NCI-H1436 treated with DMSO at 0.1 percent for 48 hours (cell line): ENCODE measurements at regions not wholly inside any gene's neighbourhood (a gene's known extent, or its start where the extent isn't known, plus 50 kb on each side); places are given as distances from the start of the nearest gene placed in this dataset.

ENCODE experiments used
- DNase-seq: peaks from one replicate; lab custom pipeline; 2025; lab: John Stamatoyannopoulos, UW

DNA sequence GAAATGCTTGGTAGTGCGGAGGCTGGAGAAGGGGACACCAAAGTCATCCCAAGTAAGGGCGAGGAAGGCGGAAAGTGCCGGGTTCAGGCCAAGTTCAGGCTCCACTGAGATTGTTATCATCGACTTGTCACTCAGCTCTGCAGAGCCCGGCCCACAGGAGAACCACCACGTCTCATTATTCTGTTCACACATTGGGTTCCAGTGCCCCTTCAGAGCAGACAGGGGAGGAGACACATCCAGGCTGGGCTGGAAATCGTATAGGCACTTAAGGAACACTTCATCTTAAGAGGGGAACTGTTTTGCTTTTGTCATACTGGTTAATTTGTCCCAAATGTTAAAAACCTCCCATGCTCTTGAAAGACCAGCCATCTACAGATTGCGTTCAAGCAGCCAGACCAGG, 118.3 kb upstream of the ADAMTS18 start:
- no peak for DNase-seq

DNA sequence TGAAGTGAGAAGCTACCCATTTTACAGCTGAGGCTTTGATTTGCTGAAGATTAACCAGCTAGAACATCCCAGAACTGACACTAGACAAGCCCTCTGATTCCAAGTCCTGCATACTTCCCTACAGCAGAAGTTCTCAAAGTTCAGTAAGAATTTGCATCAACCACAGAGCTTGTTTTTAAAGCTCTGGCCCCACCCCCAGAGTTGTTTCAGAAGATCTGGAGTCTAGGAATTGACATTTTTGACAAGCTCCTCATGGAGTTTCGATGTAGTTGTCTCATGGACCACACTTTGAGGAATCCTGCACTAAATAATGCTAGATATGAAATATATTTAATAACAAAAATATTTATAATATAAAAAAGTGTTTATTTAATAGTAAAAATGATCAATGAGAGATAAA, 120.3 kb upstream of the ADAMTS18 start:
- no peak for DNase-seq

DNA sequence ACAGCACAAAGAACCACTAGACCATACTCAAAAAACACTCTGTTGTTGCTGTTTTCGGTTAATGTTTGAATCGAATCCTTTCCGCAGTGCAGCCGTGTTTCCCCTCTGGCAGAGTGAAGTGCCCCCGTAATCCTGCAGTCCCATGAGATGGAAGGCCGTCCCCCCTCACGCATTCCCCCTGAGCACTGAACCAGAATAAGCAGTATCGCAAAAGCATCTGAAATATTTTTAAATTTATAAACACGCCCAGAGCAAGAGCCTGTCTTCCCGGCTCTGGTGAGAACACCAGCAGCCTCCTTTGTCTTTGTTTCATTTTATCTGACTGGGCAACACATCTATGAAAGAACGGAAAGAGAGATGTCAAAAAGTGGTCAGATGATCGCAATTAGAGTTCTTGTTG, 121.0 kb upstream of the ADAMTS18 start:
- DNase-seq: no peak

DNA sequence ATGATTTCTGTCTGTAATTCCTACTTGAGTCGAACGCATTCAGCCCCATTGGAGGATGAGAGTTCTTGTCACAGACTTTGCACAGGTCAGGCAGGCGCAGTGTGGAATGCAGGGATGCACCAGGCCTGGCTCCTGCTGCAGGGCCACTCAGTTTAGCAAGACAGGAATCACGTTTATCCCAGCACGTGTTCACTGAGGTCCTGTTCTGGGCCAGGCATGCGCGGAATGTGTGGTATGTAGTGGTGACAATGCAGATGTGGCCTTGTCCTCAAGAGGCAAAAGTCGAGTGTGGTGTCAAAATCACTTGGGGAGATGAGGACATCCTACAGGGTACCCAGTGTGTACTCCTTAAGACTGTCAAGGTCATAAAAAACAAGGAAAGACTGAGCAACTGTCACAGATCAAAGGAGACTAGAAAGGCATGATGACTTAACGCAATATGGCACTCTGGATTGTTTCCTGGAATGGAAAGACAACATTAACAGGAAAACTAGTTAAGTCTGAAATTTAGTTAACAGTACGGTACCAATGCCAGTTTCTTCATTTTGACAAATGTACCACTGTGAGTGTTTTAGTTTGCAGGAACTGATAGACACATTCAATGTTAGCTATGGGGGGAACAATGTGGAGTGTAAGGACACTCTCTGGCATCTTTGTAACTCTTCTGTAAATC, 121.5 kb upstream of the ADAMTS18 start:
- no peak for DNase-seq

DNA sequence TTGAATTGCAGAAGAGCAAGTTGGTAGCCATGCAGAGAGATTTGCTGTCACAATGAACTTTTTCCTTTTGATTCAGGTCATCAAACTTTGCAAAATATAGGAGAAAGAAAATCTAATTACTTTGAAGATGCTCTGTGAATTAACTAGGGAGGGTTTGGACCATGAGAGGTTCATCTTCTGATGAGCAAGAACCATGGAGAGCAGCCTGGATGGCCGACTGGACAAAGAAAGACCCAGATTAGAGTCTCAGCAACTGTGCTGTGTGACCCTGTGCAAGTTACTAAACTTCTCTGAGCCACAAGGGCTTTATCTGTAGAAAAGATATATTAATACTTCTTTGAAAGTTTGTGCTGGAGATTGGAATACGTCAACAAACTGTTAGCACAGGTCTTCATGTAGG, 122.6 kb upstream of the ADAMTS18 start:
- DNase-seq: no peak

DNA sequence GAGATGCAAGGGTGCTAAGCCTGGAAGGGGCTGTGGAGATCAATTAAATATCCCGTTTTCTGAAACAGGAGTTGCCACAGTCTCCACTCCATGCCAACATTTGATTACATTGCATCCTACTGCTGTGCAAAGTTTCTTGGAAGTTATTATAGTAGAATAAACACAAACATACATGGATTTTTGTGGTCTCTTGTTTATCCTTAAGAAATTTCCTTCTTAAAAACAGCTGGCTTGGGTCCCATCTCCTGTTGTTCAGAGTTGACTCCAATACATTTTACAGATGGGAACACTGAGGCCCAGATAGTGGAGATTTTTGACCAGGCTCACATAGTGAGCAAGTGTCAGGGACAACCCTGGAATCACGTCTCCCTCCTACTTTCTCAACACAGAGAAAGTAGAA, 124.0 kb upstream of the ADAMTS18 start:
- DNase-seq: no peak

DNA sequence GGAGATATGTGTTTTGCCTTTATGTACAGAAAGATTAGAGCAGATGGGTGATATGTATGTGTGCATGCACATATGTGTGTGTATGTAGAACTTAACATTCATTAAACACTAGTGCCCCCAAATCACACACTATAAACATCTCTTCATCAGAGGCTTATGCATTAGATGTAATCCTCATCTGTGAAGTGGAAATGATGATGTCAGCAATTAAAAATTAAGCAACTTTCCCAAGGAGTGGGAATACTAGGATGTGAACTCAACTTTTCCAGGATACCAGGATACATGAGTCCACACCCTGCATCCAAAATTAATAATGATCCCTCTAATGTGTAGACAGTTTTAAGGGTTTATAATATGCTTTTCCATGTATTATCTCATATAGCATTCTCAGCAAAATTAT, 127.7 kb upstream of the ADAMTS18 start:
- DNase-seq: no peak

DNA sequence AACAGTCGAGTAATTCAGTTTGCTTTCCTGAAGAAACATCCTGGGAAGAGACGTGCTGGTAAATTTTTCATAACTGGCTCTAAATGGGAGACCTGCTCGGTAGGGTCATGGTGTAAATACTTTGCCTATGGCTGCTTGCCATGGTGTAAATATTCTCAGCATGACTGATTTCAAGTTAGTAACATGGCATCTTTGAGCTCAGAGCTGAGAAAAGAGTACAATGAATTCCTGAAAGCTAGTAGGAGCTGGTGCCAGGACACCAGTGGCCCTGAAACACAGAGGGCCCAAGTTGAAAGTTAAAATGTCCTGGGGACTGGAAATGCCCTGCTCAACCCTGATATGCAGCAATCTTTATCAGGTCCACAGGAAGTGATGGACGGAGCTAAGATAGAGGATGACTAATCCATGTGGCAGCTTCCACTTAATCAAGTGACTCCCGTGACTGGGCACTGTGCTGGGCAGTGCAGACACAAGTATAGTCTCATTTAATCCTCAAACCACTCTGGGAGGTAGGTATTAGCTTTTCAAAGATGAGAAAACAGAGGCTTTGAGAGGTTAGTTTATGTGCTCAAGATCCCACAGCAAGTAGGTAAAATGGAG, 130.1 kb upstream of the ADAMTS18 start:
- DNase-seq: no peak

DNA sequence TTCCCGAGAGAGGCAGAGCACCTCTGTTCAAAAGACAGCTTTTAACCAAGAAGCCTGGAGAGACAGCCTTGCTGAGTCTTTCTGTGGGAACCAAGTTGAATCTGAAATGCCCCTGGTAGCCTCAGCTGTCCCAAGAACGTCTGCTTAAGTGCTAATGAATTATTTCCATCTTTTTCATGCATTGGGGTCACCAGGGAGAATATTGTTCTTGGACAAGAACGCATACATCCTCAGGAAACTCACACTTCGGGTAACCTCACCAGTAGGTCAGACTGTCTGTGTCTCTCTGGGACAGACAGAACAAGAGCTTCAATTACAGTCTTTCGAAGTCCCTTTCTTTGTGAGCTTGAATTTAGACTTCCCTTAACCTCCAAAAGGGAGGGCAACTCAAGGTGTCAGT, 134.6 kb upstream of the ADAMTS18 start:
- DNase-seq: no peak

DNA sequence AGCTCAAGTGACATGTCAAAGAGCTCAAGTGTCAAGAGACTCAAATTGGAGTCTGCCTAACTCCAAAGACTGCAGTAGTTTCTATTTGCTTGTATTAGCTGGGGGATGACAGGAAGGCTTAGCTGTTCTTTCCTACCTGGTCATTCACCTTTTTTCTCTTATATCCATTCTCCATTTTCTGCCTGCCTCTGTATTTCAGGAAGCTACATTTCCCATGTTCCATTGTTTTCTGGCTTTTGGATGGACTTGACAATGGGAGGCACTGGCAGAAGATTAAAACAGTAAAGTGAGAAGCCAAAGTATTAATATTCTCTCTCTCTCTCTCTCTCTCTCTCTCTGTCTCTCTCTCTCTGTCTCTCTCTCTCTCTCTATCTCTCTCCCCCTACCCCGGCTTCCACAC, 135.7 kb upstream of the ADAMTS18 start:
- no peak for DNase-seq

DNA sequence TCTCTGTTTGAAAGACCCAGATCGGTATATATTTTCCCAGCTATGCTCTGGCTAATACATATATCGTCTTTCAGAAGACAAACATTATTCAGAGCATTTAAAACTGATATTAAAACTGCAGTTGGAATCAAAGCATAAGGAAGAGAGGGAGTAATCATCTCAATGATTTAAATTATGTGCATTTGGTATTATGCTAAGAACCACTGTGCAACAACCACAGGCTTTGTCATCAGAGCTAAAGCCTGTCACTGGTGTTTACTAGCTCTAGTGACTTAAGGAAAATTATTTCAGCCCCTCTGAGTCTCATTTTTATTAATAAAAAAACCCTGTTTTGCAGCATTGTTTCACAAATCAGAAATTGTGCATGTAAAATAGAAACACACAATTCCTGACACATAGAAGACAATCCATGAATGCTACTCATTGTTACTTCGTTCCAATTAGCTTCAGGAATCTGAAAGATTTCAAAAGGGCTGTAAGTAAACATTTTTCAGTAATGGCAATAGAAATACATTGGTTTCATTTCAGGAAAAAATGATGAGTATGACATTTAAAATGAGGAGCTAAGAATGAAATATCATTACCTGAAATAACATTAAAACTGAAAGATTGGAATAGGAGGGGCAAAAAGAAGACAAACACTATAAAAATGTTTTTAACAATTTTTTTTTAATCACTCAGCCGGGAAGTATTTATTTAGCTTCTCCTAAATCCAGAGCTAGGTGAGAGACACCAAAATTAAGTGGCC, 136.5 kb upstream of the ADAMTS18 start:
- no peak for DNase-seq

DNA sequence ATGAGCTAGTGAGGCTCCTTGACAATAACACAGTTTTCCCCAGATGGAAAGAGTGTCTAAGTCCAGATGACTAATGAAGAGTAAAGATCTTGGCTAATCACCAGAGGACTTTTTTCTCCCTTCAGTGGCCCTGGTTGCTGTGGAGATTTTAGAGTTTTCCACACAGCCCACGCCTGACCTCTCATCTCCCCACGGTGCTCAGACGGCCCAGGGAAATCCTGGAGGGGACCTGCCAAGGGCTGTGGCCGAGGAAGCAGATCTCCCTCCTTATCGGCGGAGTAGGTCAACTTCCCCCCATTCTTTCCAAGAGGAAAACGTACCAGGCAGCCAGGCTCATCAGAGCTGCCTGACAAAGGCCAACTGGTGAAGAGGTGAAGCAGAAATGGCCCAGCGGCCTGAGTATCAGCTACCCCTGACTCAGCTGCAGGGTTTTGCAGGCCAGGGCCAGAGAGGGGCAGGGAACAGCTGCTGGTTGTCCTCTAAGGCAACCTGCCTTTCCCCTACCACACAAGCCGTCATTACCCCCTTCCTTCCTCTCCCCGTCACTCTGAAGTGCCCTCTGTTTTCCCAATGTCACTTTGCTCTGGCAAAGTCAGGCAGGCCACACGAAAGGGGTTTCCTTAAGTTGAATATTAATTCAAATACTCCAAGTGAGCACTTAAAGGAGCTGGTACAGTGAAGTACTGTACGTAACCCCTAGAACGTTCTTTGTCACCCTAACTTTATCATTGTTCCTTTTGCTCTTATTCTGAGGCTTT, 140.2 kb upstream of the ADAMTS18 start:
- no peak for DNase-seq

DNA sequence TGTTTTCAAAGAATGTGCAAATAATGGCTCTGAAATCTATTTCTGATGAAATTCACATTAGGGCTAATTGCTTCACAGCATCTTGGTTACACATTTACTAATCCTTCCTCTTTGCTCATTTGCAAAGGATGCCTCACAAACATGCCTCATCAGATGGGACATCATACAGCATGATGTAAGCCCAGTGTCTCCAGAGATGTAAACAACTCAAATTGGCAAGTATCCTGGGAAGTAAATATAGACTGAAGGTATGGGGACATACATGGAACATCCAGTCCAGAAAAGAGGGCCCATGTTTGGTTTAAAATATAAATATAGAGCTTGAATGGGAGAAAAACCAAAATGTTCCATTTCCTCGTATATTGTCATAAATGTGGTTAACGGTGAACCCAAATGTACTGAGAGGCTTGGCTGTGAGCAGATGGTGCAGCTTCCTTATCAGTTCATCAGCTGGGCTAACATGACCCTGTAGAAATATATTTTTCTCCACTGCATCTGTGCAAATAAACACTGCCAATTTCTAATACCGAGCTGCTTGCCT, 142.9 kb upstream of the NUDT7 start:
- no peak for DNase-seq

DNA sequence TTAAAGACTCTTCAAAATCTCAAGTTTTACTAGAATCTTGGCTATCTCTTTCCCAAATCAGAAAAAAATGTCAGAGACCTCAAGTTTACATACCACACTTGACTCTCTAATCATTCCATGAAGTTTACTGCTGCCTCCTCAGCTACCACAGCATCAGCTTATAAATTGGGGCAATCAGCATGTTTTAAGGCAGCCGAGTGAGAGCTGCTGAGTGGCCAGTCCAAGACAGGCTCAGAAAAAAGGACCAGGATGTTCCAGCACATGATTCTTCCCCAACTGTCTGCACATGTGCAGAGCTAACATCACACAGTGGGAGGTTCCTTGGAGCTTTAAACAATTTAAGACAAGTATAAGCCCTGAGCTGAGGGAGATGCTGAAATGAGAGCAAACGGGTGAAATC, 140.6 kb upstream of the NUDT7 start:
- no peak for DNase-seq

DNA sequence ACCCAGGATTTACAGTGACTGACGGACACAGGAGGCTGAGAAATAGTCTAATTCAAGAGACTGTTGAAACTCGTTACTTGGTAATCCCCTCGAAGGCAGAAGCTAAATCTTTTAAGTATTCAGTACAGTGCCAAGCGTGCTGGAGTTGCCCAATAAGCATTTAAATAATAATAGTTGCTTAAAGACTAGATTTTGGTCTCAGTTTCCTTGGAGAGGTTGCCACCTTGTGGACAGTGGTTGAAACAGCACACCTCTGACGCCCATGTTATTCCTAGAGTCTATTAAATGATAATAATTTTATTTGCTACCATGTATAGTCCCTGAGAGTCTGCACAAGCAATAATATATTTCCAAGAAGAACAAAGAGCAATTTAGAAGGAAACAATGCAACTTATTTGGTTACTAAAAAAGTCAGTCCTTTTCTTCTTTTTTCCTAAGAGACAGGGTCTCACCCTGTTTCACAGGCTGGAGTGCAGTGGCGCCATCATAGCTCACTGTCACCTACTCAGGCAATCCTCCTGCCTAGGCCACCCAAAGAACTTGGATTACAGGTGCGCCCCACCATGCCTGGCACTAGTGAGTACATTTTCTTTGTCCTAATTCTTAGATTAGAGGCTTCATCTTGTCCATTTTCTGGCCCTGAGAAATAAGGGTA, 138.0 kb upstream of the NUDT7 start:
- DNase-seq: peak; percentile 7

DNA sequence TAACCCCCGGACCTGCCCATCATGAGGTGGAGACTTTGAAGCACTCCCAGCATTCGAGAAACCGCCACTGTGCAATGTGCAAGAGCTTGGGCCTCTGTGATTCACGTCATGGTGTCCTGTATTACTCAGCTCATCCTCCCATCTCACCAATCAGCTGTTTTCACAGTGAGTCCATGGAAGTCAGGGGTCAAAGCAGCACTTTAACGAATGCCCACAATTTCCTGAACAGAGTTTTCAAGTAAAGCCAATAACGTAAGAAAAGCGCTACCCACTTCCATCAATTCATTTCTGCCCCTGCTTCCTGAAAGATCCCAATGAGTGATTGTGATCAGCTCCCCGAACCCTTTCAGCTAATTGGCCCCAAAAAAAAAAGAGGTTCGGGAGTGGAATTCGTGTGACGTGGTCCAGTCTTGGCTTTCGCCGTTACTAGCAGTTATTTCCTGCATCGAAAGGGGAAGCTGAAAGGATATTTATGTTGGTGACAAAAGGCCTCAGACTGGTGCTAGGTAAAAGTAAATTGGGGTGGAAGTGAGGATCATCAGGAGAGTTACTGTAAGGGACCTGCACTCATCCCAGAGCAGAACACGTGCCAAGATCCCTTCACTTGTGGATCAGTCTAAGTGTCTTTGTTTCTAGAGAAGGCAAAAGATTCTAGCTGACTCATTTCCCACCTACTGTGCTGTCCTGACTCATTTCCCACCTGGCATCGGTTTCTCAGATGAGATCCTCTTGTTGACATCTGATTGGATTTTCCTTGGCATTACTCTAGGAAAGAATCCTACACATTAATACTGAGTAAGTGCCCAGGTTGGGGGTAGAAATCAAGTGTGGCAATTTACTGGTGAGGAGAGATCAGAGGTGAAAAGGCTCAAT, 136.7 kb upstream of the NUDT7 start:
- DNase-seq: no peak

DNA sequence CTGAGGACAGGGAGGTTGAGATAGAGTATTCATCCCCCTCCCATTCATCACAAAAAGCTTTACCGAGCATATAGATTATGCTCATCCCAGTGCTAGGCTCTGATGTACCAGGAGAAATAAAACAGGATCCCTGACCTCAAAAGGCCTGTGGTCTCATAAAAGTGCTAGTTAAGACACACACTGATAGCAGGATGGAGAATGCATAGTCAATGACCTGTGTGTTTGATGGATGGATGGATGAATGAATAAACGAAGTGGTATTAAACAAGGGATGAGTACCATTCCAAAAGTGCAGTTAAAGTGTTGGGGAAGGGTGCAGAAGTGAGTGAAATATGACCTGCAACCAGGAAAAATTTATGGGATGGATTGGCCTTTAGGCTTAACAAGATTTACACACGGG, 133.9 kb upstream of the NUDT7 start:
- no peak for DNase-seq

DNA sequence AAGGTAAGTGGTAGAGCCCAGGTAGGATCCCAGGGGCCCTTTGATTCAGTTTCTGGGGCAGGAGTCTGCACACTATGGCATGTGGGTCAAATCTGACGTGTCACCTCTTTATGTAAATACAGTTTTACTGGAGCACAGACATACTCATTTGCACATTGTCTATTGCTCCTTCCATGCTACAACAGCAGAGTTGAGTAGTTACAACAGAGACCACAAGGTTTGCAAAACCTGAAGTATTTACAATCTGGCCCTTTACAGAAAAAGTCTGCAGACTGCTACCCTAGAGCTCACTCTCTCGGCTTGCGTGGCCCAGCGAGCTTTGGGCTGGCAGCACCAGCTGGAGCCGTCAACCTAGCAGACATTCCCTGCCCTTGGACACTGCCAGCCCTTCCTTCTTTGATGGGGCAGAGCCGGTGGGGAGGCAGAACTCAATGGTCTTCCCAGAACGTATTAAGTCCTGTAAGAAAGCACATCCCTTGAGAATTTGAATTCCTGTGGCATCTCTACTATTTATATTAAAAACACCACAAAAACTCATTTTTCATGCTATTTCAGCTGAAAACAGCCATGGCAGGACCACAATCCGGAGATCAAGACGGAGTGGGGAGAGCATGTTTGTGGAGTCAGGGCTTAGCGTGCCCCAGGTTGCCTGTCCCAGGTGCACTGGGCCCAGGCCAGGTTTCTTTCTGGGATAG, 133.1 kb upstream of the NUDT7 start:
- DNase-seq: no peak

DNA sequence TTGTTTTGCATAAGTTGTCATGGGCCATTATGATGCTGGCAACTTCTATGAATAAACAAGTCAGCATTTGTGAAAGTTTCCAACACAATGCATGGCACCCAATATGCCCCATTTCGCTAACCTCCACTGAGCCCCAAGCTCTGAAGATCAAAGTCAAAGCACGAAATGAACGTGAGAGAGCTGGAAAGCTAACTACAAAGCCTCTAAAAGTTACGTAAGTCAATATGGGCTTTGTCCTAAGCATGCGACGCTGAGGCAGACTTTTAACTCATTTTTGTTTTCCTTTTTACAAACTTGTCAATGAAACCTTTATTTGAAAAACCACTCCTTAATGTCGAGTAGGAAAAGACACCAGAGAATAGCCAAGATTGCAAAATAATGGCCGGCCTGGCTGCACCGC, 131.6 kb upstream of the NUDT7 start:
- no peak for DNase-seq

DNA sequence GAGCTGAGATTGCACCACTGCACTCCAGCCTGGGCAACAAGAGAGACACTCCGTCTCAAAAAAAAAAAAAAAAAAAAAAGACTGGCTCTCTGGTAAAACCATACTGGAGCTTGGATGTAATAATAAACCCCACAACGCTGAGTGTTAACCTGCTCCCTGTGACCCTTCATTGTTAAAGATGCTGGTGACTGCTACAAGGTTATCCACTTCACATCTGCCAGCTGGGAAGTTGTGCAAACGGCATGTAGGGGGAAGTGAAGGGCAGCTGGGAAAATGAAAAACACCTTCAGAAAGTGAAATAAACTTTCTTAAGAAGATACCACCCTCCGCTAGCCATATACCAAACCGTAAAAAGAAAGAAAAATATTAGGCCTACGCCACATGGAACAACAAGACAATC, 131.0 kb upstream of the NUDT7 start:
- no peak for DNase-seq
